Pancreas (tissue), 10 donors: ENCODE measurements at regions not wholly inside any gene's neighbourhood (a gene's known extent, or its start where the extent isn't known, plus 50 kb on each side); places are given as distances from the start of the nearest gene placed in this dataset.
"Not testable (repeated sequence)": the region's sequence is repeated elsewhere in the genome, so short reads cannot be mapped to it uniquely, and the experiment has no call there.

Experiments used
- ATAC-seq, 4 donors: fragments of 200-7000 bp; cut with Tn5 transposase; one replicate each; pipeline versions ENCODE4 v1.8.0 to v1.9.1; 2020; ENCODE audit warnings: mild to moderate bottlenecking in 4 of 4, moderate library complexity in 4 of 4
- DNase-seq, 6 donors: peaks; one replicate each; pipeline ENCODE4 v3.0.0-alpha.2; 2020
- FAIRE-seq: peaks from 2 replicates; lab custom pipeline; 2012; peaks lifted over from hg19 to GRCh38; lab: Jason Lieb, UNC
- H3K27ac ChIP-seq, 4 donors: fragments of 200-600 bp; sonication (generic); 1 replicate in 3 of 4; 2 replicates in 1 of 4; pipeline versions ENCODE4 v1.5.0 to v1.8.0; 2020
- H3K27me3 ChIP-seq, 4 donors: fragments of 200-600 bp; one replicate each; pipeline ENCODE4 v1.8.0; 2021
- H3K36me3 ChIP-seq, 3 donors: fragments of 200-600 bp; sonication (generic) in 1 of 3; one replicate each; pipeline versions ENCODE4 v1.5.0 to v1.8.0; 2020 to 2021
- H3K4me1 ChIP-seq, 3 donors: fragments of 200-600 bp; one replicate each; pipeline ENCODE4 v1.8.0; 2021
- H3K4me3 ChIP-seq, 4 donors: fragments of 200-600 bp; sonication (generic) in 2 of 4; one replicate each; pipeline versions ENCODE4 v1.5.0 to v1.8.0; 2020 to 2021
- H3K9me3 ChIP-seq, 4 donors: fragments of 200-600 bp; one replicate each; pipeline ENCODE4 v1.8.0; 2021
- WGBS, 2 donors: extraction: QIAGEN DNeasy Blood & Tissue Kit; methylation state at CpG; one replicate each; pipeline ENCODE4 v1.1.7; 2013; 5-methylcytosine and 5-hydroxymethylcytosine counted together
- intact Hi-C, 3 donors: fragments of 100-400 bp; cut with DNase I; formaldehyde crosslinking; loops; one replicate each; pipeline versions ENCODE4 v1.11.1 to v1.14.2; 2022
- donor health status: healthy with polysubstance abuse.
- donor health status: DM: no; HTN: no; CAD: no; lungs with moderate emphysema.
- donor health status: DM: no; HTN: no; CAD: no.
- donor health status: control.
- donor health status: control.
- donor health status: Bipolar disorder and iron deficiency.
- donor health status: DM: yes; HTN: yes; CAD: no.
- donor health status: DM: no; HTN: no; CAD: no.
- donor health status: DM: no; HTN: no; CAD: no.
- donor health status: DM: yes; HTN: yes; CAD: no.

- H3K36me3 ChIP-seq, H3K27me3 ChIP-seq, H3K4me1 ChIP-seq, intact Hi-C loops, ATAC-seq, FAIRE-seq, H3K4me3 ChIP-seq, H3K27ac ChIP-seq, H3K9me3 ChIP-seq, DNase-seq: not testable (repeated sequence)
- WGBS, 2 donors, result 81 to 83% methylated on average over 14 to 18 of the region's 20 CpGs
These were observed 163.3 kb upstream of the ZNG1F start for GRCh38 chr9:41352390-41352789.

DNA sequence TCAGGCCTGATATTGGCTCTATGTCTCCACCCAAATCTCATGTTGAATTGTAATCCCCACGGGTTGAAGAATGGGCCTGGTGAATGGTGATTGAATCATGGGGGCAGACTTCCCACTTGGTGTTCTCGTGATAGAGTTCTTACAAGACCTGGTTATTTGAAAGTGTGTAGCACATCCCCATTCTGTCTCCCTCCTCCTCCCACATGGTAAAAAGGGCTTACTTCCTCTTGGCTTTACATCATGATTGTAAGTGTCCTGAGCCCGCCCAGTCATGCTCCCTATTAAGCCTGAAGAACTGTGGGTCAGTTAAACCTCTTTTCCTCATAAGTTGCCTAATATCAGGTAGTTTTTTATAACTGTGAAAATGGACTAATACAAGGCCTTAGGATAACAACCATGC, 158.8 kb upstream of the ZNG1F start:
- WGBS, 2 donors, result 89 to 100% methylated on average over 2 of the region's 3 CpGs

DNA sequence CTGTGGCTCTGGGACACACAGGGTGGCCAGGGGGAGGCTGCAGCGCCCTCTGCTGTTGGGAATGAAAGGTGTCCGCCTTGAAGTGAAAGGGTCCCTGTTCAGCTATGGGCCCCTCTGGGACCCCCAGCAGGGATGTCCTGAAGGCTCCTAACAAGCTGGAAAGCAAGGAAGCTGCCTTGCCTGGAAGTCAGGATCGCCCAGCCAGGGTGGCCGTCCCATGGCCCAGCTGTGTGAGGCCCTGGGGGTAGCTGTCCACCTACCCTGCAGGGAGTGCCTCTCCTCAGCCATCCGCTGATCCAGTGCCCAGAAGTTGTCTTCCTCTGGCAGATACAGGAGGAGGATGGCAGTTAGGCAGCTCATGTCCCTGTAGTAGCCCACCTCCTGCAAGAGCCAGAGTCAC, 143.4 kb upstream of the ZNG1F start:
- FAIRE-seq, H3K9me3 ChIP-seq, ATAC-seq, H3K27me3 ChIP-seq, H3K4me3 ChIP-seq, H3K27ac ChIP-seq, DNase-seq, H3K36me3 ChIP-seq, H3K4me1 ChIP-seq, intact Hi-C loops: not testable (repeated sequence)
- 65 to 75% methylated on average over 2 to 3 of the region's 5 CpGs for WGBS, 2 donors

More for the DNA sequence above, 158.8 kb upstream of the ZNG1F start:
- DNase-seq, ATAC-seq, H3K4me1 ChIP-seq, H3K4me3 ChIP-seq, H3K27me3 ChIP-seq, intact Hi-C loops, H3K36me3 ChIP-seq, FAIRE-seq, H3K27ac ChIP-seq, H3K9me3 ChIP-seq: not testable (repeated sequence)

GRCh38 chr9:41321277-41321676, 132.2 kb upstream of the ZNG1F start:
- H3K4me3 ChIP-seq, DNase-seq, H3K27me3 ChIP-seq, H3K4me1 ChIP-seq, H3K27ac ChIP-seq, intact Hi-C loops, ATAC-seq, H3K36me3 ChIP-seq, H3K9me3 ChIP-seq, FAIRE-seq: not testable (repeated sequence)
- 78% methylated on average over 2 of the region's 2 CpGs; no CpG with 5 or more reads in 1 of the 2 donors for WGBS, 2 donors

DNA sequence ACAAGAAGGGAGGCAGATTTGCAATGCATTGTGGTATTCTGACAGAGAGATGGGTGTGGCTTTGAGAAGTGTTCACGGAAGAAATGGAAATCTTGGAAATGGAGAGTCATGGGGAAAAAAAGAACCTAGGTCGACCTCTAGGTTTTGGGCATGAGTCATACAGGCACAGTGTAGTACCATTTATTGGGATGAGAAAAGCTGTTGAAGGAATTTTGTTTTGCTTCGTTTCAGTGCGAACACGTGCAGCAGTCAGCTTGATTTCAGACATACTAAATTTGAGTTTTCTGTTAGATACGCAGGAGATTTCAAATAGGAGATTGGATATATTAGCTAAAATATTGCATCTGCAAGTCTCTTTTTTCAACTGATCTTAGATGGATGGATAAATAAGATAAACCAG, 119.8 kb upstream of the ZNG1F start:
- DNase-seq, H3K36me3 ChIP-seq, H3K9me3 ChIP-seq, ATAC-seq, H3K4me3 ChIP-seq, intact Hi-C loops, H3K4me1 ChIP-seq, H3K27ac ChIP-seq, FAIRE-seq, H3K27me3 ChIP-seq: not testable (repeated sequence)
- WGBS, 2 donors, result 57% methylated on average over 6 of the region's 6 CpGs

DNA sequence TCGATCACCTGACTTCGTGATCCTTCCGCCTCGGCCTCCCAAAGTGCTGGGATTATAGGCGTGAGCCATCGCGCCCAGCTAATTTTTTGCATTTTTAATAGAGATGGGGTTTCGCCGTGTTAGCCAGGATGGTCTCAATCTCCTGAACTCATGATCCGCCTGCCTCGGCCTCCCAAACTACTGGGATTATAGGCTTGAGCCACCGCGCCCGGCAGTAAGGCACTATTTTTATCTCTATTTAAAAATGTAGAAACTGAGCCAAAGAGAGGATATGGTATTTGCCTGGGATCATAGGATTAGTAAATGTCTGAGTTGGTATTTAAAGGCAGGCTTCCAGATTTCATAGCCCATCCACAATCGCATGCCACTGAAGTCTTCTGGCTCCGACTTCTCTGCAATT, 96.6 kb upstream of the ZNG1F start:
- DNase-seq, result peak in 1 of 6 donors; percentile 6
- intact Hi-C loops, H3K9me3 ChIP-seq, FAIRE-seq, H3K4me3 ChIP-seq, ATAC-seq, H3K36me3 ChIP-seq, H3K4me1 ChIP-seq, H3K27me3 ChIP-seq, H3K27ac ChIP-seq: not testable (repeated sequence)
- 84 to 89% methylated on average over 16 of the region's 16 CpGs for WGBS, 2 donors

GRCh38 chr9:41280299-41281238, 91.5 kb upstream of the ZNG1F start:
- intact Hi-C loops, H3K4me3 ChIP-seq, DNase-seq, H3K9me3 ChIP-seq, H3K36me3 ChIP-seq, FAIRE-seq, H3K4me1 ChIP-seq, H3K27ac ChIP-seq, H3K27me3 ChIP-seq: not testable (repeated sequence)
- WGBS, 2 donors, result 57 to 63% methylated on average over 15 to 16 of the region's 31 CpGs
- ATAC-seq, result peak in 2 of 4 donors; percentile 17 to 43

DNA sequence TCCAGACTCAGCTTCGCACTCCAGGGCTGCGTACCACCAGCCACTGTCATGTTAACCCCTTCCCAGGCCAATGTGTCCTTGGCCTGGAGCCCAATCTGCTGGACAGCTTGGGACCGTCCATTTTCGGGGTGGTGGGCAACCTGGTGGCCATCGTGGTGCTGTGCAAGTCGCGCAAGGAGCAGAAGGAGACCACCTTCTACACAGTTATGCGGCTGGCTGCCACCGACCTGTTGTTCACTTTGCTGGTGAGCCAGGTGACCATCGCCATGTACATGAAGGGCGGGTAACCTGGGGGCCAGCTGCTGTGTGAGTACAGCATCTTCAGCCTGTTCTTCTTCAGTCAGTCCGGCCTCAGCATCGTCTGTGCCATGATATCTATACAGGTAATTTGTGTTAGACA, 90.3 kb upstream of the ZNG1F start:
- H3K27ac ChIP-seq, H3K4me1 ChIP-seq, H3K27me3 ChIP-seq, H3K9me3 ChIP-seq, FAIRE-seq, intact Hi-C loops, ATAC-seq, H3K36me3 ChIP-seq, H3K4me3 ChIP-seq: not testable (repeated sequence)
- 67 to 79% methylated on average over 7 to 11 of the region's 13 CpGs for WGBS, 2 donors
- DNase-seq, result peak in 2 of 6 donors; percentile 13 to 41

DNA sequence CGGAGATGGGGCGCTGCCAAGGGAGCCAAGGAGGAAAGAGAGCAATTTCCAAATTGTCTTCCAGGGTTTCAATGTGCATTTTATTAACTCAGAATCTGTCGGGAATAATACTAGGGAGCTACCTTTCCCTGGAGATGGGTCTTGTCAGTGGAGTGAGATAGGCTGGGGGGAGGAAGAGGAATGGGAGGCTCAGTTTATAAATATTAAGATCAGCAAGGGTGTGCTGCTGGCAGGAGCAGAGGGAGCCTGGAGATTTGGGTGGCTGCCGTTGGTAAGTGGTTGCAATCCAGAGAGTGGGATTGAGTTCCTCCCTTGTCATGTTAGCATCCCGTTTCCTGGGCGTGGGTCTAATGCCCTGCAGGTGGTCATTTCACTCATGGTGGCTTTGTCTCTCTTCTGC, 89.9 kb upstream of the ZNG1F start:
- H3K36me3 ChIP-seq, ATAC-seq, H3K4me1 ChIP-seq, FAIRE-seq, DNase-seq, H3K27ac ChIP-seq, H3K9me3 ChIP-seq, intact Hi-C loops, H3K4me3 ChIP-seq, H3K27me3 ChIP-seq: not testable (repeated sequence)
- WGBS, 2 donors, result 64 to 77% methylated on average over 4 to 5 of the region's 6 CpGs

DNA sequence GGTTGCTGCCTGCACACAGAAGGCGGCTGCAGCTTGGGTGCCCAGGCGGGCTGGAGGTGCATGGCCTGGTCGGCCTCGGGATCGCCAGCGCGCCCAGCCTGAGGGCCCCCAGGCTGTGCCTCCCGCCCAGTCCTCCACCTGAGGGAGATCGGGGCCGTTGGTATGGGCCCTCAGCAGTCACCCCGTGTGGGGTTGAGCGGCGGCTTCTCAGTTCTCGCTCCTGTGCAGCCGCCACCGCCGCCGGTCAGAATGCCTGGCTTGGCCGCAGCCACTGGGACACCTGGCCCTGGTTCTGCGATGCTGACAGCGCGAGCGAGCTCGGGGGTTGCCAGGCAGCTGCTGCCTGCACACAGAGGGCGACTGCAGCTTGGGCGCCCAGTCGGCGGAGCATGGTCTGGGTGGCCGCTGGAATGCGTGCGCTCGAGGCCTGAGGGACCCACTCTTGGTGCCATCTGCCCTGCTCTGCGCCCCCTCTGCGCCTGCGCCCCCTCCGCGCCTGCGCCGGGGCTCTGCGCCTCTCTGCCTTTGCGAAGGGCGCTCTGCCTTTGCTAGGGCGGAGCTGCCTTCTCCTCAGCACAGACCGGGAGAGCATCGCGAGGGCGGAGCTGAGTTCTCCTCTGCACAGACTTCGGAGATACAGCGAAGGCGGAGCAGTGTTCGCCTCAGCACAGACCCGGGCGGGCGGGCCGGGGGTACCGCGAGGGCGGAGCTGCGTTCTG, 84.6 kb upstream of the ZNG1F start:
- intact Hi-C loops, H3K4me1 ChIP-seq, H3K27me3 ChIP-seq, FAIRE-seq, H3K9me3 ChIP-seq, H3K36me3 ChIP-seq: not testable (repeated sequence)
- ATAC-seq, result peak; percentile 98 to 100 (median 100)
- WGBS, 2 donors, result 4 to 6% methylated on average over 47 to 49 of the region's 59 CpGs
- peak; percentile 31 to 90 (median 66) for DNase-seq
- Histone ChIP-seq H3K4me3 (peak overlapping the region; percentile 22 to 58 (median 38)), H3K27ac (peak overlapping the region in 1 of 4 donors; percentile 48)

DNA sequence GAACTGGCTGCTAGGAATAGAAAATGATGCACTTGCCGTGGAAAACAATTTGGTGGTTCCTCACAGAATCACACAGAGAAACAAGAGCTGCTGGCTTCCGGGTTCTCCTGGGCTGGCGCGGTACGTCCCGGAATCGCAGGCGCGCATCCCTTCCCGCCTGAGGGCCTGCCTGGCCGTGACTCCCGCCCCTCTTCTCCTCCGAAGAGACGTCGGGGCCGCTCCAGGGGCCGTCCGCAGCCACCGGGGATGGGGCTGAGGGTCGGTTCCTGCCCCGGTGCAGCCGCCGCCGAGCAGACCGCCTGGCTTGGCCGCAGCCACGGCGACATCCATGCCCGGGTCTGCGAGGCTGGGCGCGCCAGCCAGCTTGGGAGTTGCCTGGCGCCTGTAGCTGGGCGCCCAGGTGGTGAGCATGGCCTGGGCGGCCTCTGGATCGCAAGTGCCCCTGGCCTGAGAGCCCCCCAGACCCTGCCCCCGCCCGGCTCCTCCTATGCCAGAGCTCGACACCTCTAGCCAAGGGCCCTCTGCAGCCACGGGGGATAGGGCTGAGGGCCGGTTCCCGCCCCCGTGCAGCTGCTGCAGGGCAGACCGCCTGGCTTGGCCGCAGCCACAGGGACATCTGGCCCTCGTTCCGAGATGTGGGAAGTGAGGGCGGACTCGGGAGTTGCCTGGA, 83.9 kb upstream of the ZNG1F start:
- FAIRE-seq, H3K36me3 ChIP-seq, H3K9me3 ChIP-seq, intact Hi-C loops, H3K4me1 ChIP-seq, H3K27me3 ChIP-seq: not testable (repeated sequence)
- 12 to 21% methylated on average over 19 to 37 of the region's 49 CpGs for WGBS, 2 donors
- Histone ChIP-seq H3K27ac (peak overlapping the region in 2 of 4 donors; percentile 29 to 33), H3K4me3 (peak overlapping the region; percentile 18 to 38 (median 26))
- ATAC-seq (peak; percentile 27 to 45 (median 32)), DNase-seq (peak in 4 of 6 donors; percentile 3 to 77 (median 48))
